ENCODE measurements at regions not wholly inside any gene's neighbourhood (a gene's known extent, or its start where the extent isn't known, plus 50 kb on each side); places are given as distances from the start of the nearest gene placed in this dataset.
"Not testable (repeated sequence)": the region's sequence is repeated elsewhere in the genome, so short reads cannot be mapped to it uniquely, and the experiment has no call there.

DNA sequence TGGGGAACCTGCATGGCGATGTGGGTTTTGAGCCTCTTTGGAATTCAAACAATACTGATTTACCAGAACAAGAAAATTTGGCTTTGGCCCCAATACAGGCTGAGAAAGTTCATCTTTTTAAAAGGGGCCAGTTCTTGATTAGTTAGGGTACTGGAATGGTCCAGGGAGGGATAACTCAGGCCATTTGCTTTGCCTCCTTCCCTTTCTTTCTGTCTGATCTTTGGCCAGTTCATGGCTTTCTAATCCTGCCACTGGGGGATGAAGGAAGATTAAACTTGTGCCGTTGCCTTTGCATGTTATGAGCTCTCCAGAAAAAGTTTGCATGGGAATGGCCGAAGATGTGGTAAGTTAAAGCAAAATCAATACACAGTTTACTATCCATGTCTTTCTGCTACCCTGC, 78.4 kb downstream of the ADAMTS15 start:
- no peak for DNase-seq

DNA sequence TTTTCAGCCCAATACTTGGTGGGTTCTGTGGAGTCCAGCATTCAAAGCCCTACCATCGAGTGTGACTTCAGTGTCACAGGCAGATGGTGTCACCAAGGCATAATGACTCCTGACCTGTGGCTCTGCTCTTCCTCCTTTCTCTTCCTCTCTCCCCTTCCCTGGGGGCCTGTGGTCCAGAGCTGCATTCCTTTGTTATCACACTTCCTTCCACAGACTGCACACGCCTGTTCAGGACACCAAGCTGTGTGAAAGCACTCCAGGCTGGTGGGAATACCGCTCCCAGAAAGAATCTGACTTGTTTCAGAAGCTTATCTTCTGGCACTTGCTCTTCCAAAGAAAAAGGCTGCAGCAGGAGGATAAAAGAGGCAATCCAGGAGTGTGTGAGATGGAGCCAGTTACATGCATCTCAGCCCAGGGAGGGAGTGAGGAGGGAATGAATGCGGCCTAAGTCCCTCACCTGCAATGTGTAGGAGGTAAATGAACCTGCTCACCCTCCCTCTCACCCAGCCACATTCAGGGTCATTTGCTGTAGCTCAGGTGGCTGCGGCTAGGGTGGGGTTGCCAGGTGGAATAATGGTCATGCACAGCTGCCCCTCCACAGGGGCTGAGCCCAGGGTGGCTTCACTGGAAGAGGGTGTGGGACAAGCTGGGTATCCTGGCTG, 79.3 kb downstream of the ADAMTS15 start:
- DNase-seq = no peak

DNA sequence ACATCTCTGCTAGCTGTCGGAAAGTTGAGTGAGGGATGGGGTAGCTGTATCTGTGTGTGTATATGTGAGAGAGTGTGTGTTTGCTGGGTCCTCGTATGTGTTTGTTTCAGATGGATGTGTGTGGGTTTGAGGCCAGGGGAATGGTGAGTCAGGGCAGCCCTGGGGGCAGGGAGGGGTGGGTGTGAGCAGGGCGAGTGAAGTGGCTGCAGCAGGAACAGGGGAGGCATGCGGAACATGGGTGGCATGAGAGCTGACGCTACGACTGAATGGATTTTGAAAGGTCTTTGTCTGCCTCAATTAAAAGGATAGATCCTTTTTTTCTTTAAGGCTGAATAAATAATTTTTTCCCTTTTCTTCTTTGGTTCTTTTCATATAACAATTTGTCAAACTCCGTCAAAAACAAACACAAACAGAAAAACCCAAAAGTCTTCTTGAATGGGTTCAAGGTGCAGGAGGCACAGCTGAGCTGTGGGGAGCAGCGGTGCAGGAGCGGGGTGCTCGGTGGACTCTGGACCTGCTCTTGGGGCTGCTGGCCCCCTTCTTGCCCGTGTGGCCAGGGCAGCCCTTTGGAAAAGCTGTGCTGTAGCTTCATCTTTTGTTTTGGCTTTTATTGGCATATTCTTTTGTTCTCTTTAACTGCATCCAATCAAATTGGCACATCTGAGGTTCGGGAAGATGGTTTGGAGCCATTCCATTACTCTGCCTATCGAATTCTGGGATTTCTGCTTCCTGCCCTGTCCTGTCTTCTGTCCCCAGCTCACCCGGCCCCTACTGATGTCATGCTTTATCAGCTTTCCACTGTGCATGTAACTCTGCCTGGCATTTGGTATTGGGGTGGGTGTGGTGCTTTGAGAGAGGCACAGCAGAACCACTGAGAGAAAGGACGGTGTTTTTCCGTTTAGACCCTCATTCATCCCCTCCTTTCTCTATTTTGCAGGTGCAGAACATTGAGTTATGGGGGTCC, 80.1 kb downstream of the ADAMTS15 start:
- no peak for DNase-seq

DNA sequence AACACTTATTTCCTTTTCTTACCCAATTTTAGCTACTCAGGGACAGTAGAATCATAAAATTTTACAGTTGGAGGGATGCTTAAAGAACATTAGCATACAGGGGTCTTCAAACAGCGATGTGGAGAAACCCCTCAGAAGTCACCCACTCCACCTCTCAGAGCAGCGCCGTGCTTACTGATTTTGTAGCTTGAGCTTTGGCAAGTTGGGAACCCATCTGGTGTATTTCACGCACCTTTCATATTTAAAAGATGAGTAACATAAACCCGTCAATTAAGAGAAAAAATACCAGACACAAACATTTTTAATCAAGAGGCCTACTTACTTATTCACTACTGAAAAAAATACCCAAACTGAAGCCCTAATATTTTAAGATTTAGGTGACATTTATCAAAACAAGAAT, 80.9 kb downstream of the ADAMTS15 start:
- no peak for DNase-seq

DNA sequence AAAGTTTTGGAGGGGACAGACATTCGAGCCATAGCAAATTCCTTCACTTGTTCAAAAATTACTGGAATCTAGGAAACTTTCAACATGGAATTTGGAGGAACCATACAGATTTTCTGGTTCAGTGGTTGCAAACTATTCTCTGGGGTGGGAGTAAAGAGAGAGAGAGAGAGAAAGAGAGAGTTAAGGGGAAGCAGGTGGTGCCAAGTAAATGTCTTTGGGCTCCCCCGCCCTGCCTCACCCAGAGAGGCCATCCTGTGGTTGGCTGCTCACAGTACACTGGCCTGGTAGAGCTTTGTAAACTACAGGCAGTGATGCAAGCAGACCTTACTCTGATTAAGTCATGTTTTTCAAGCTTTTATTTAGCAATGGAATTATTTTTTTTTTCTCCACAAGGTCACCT, 82.6 kb downstream of the ADAMTS15 start:
- DNase-seq = no peak

DNA sequence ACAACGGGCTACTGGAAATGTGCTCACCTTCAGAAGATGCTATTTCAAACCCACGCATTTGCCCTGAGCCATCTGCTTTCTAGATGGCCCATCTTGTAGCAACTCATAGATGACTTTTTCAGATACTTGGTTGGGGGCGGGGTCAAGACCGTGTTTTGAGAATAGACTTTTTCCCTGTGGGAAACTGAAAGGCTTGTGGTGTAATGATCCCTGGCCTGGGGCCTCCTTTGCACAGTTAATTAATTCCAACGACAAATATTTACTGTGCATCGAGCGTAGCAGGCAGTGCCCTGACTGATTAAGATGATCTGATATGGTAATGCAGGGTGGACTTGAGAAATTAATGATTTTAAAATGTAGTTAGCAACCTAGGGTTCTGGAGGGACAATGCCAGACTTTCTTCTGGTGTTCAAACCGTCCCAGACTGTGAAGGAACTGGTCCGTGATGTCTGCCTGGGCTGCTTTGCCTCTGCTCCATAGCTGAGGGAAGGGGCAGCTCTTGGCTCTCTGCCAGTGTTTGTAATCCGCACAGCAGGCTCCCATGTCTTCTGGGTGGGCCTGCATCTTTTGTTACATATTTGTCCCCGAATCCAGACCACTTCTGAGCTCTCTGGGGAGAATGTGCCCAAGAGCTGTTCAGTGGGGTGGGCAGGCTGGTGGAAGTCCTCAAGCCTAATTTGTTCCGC, 84.8 kb downstream of the ADAMTS15 start:
- no peak for DNase-seq

DNA sequence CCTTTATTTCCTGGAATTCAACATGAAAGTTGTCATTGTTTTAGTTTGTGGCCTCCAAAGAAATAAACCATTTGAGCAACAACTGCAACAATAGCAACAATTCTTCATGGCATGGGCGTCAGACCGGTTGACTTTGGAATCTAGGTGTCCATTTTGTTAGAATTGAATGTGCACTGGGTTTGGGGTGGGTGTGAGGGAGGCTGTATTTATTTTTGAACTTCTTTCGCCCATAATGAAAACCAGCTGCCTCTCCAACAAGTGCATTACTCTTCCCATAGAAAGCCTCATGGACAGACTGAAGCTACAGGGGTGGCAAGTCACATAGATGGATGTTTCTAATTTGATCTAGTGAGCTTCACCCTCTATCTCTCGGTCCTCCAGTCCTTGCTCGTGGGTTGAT, 85.4 kb downstream of the ADAMTS15 start:
- DNase-seq = no peak

DNA sequence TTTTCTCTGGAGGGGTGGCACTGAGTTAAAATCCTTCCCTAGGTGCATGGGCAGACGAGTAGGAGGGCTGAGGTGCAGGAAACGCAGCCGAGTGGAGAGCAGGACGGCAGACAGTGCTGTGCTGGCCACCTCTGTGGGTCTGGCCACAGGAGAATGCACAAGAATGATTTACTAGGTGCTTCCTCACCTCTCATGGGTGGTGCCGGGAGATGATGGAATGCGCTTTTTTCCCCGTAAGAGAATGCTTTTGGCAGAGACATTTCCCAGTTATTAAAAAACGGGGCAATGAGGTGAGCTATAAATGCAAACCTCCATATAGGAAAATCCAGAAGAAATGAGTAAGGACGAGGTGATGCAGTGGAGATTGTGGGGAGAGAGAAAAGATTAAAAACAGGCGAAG, 86.1 kb downstream of the ADAMTS15 start:
- DNase-seq = no peak

DNA sequence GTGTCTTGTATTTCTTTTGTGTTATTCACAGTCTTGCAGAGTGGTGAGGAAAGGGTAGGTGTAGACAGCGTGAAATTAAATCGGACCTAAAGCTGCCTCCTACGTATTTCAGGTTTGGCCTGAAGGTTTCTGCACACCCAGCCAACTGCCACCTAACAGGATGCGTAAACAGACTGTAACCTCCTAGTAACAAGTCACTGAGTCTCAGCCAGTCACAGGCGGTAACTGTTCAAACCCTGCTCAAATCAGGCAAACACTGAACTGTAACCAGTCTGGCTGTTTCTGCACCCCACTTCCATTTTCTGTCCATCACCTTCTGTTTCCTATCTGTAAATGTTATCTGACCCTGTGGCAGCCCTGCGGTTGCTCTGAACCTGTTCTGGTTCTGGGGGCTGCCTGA, 87.1 kb downstream of the ADAMTS15 start:
- no peak for DNase-seq

DNA sequence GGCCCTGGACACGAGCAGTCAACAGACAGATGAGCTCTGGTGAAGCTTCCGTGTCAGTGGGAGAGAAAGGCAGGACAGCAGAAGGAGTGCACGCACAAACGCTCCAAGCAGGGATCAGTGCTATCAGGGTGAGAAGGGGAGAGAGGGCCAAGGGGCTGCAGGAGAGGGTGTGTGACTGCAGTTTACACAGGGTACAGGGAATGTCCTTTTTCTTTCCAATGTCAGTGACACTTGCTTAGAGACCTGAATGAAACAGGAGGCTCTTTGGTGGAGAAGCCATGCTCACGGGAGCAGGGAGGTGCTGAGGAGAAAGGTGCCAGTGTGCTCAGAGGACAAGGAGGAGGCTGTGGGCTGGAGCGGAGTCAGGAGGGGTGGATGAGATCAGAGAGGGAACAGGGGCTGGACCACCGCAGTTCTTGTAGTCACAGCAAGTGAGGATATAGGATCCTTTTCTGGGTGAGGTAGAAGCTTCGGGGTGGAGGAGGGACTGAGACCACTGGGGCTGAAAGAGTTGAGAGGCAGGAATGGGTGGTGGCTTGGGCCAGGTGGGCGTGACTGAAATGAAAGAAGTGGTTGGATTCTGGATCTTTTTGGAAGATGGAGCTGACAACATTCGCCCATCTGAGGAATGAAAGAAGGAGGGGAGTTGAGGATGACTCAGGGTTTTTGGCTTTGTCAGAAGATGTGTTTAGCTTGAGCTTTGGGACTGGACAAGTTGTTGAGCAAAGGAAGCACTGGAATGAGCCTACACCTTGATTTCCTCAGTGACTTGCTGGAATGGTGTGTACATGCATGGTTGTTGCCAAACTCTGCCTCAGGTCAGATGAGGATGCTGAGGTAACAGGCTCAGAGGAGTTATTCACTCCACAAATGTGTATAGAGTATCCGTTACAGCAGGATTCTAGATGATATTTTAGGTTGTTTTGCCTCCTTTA, 87.9 kb downstream of the ADAMTS15 start:
- no peak for DNase-seq

DNA sequence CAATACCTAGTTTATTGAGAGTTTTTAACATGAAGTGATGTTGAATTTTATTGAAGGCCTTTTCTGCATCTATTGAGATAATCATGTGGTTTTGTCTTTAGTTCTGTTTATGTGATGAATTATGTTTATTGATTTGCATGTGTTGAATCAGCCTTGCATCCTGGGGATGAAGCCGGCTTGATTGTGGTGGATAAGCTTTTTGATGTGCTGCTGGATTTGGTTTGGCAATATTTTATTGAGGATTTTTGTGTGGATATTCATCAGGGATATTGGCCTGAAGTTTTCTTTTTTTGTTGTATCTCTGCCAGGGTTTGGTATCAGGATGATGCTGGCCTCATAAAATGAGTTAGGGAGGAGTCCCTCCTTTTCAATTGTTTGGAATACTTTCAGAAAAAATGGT, 91.2 kb downstream of the ADAMTS15 start:
- DNase-seq = not testable (repeated sequence)

DNA sequence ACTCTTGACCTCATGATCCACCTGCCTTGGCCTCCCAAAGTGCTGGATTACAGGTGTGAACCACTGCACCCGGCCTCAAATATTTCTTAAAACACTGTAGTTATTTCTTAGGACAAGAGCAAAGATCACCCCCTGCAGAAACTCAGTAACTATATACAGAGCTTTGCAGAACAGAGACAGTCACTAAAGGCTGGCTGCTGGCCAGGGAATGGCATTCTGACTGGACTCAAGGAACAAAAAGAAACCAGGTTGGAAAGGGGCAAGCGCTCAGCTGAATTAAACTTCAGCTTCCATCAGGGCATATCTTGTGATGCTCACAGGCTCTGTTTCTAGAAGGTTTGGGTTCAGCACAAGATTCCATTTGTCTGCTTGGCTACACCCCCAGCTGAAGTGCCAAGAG, 95.8 kb downstream of the ADAMTS15 start:
- DNase-seq = no peak

DNA sequence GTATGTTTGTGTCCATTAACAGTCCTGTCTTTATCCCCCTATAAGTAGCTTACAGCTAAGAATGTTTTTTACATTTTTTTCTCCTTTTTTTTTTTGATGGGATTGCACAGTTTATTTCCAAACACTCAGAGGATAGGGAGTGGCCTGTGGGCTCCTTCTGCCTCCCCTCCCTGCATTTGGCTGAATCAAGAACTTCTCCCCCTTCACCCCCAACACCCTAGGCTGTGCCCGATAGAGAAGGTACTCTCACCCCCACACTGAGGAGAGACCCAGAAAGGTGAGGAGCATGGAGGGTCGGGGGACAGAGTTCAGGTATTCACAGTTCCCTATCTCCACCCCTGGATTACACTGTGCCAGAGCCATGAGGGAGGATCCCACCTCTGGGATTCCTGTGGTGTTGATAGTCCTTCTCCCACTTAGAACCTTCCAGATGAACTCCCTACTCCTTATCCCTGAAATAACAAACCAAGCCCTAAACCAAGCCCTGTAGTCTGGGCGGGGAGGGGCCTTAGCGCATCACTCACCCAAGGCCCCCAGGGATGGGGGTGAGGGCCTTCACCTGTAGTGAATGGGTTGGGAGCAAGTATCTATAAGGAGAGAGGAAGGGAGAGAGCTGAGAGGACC, 97.1 kb downstream of the ADAMTS15 start:
- DNase-seq = no peak

DNA sequence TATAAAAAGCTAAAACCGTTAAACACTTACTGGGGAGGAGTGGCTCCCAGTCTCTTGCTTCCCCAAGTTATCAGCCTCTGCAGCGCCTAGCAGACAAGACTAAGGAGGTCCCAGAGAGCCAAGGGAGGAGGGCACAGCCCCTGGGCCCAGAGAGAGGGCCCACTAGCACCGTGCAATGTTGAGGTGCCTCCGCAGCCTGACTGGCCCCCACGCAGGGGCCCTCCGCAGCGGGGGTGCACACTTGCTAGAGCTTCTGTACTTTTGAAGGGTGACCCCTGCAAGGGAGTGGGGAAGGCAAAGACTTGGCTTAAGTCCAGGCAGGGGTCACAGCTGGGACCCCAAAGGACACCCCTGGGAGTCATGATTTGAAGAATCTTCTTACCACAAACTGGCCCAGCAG, 98.0 kb downstream of the ADAMTS15 start:
- no peak for DNase-seq

DNA sequence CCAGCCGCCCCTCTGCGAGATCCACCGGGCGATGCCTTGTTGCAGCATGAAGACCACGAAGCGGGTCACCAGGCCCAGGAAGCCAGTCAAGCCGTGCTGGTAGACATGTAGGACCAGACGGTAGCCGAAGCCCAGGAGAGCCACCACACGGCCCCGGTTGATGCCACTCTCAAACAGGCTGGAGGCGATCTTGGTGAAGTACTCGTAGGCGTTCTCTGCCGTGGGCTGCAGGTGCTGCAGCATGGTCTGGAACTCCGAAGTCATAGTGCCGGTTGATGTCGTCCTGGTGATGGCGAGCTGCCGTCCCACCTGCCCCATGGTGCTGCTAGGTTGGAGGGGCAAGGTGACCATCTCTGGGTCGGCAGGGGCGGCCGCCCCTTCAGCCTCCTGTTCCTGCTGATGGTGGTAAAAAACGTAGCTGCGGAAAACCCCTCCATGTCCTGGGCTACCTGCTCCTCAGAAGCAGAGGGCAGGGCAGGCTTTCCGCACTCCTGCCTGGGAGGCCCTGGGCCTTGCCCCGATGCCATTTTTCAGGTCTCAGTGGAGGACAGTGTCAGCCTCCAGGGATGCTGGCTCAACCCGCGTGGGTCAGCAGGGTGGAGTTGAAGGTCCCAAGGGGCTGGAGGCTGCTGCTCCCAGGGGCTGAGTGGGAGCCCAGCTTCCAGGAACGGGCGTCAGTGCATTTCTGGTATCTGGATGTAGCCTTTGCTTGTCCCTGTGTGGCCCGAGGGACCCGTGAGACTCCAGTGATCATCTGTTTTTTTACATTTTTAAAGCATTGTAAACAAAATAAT, 98.7 kb downstream of the ADAMTS15 start:
- DNase-seq = no peak

DNA sequence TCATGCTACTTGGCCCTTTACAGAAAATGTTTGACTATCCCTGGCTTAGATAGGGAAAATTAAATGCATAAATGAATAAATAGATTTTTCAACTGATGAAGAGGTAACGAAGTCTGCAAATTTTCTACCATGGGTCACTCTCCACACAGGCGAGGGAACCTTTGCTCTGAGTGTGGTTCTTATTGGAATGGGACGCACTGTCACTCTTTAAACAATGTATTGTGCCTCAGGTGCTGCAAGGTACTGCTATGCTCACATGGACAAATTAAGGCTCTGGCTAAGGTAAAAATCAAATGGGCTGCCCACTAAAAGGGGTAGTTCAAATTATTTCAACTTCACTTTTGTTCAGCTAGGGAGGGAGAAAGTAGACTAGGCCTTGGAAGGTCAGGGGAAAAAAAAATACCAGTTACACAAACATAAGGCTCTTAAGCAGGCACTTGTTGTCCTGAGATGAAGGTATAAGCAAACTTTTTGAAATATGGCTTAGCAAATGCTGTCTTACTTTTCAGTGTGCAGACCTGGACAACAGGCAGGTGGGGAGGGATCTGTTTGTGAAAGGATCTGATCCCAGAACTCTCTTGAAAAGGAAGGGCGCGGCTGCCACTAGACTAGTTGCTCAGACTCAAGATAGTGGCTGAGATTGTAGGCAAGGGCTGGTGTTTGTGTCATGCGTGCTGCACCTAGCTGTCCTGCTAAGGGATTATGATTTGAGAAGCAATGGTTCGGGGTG, 99.5 kb downstream of the ADAMTS15 start:
- DNase-seq = no peak

DNA sequence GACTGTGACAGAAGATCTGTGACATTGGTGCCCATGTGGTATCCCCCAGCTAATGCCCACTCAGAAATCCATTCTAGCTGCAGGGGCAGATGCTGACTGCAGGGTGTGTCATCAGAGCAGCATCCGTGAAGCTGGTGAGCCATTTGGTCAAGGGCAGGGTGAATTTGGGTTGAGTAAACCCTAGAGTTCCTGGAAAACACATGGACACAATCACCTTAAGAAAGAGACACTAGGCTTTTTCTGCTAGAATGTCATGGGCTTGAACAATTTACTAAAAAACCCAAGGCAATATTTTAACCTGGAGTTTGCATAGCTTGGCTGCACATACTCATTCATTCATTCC, 100.0 kb downstream of the ADAMTS15 start:
- DNase-seq = no peak

DNA sequence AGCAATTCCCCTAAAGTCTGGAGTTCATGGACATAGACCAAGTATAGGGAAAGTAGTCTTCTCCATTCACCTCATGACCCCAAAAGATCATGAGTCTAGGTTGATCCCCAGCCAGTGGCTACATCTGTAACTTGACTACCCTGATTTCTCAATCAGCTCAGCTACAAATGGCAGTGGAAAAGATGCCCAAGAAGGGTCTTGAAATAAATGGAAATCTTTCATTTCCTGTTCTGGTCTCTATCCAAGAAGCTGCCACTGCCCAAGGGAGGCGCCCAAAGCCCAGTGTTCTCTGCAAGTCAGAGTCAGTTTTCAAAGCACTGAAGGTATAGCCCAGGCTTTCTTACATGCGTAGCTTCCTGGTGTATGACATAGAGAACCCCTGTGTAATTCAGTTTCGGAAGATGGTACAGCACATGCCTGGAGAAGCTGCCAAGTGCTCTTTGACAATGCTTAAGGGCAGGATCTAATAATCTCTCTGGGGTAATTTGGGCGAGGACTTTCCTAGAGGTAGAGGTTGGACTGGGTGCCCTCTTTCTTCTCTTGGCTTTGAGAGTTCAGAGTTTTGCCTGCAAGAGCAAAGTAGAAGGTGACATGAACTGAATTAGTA, 101.1 kb downstream of the ADAMTS15 start:
- DNase-seq = no peak

DNA sequence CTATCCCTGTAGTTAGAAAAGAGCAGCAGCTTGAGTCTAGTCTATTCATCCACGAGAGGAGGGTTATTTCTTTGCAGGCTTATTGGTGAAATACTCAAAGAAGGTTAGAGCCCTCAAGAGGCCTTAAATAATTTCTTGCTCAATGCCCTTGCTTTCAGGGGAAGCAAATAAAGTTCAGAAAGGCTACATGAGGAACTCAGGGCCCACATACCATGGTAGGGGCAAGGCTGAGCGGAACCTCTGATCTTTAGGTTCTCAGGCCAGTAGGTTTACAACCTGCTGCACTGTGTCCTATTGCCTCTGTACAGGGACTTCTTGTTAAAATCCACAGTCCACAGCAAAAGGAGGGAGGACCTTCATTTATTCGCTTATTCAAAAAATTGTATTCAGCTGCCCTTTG, 101.7 kb downstream of the ADAMTS15 start:
- no peak for DNase-seq

DNA sequence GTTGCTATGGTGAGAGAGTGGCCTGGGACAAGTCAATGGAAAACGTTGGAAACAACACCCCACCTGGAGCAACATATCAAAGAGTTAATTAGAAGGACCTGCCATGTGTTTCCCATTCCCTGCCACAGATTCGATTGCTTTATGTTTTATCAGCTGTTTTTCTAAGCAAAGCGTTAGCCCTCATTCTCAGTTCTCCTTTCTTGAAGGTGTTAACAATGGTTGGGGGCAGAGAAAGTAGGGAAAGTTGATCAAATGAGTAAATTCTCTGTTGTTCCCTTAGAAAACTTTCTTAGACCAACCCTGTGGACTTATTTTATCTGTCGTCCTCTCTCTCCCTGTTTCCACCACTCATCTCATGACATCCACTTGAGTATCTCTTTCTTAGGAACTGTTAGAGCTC, 102.5 kb downstream of the ADAMTS15 start:
- DNase-seq = no peak
